ENCODE measurements at regions not wholly inside any gene's neighbourhood (a gene's known extent, or its start where the extent isn't known, plus 50 kb on each side); places are given as distances from the start of the nearest gene placed in this dataset.

- TF ChIP-seq ZNF274 (IDR thresholded peaks at IDR 0.05; ENCODE audit: low read depth, low read length) = no peak
- no peak for TF ChIP-seq YY1 (IDR thresholded peaks at IDR 0.05; ENCODE audit: insufficient read depth, insufficient read length)
Observed at GRCh38 chr1:10953505-10954193, 58.8 kb upstream of the TARDBP start.

All from NT2/D1 (cell line).